NCI-H1105 (cell line): ENCODE measurements at regions not wholly inside any gene's neighbourhood (a gene's known extent, or its start where the extent isn't known, plus 50 kb on each side); places are given as distances from the start of the nearest gene placed in this dataset.

Experiments
- DNase-seq: peaks from one replicate; lab custom pipeline; 2025; lab: John Stamatoyannopoulos, UW

- DNase-seq = no peak
Measured at GRCh38 chr1:43065616-43066399, 106.3 kb downstream of the EBNA1BP2 start.

- DNase-seq = no peak
Measured at GRCh38 chr1:43065191-43065590, 106.5 kb upstream of the SLC2A1 start.

- no peak for DNase-seq
Measured at GRCh38 chr1:43063394-43064219, 104.9 kb upstream of the SLC2A1 start.

- DNase-seq = no peak
Measured at GRCh38 chr1:43062527-43063095, 103.9 kb upstream of the SLC2A1 start.

GRCh38 chr1:43061757-43062156 is 103.1 kb upstream of the SLC2A1 start:
- no peak for DNase-seq

GRCh38 chr1:43059640-43060574 is 101.2 kb upstream of the SLC2A1 start:
- no peak for DNase-seq

DNA sequence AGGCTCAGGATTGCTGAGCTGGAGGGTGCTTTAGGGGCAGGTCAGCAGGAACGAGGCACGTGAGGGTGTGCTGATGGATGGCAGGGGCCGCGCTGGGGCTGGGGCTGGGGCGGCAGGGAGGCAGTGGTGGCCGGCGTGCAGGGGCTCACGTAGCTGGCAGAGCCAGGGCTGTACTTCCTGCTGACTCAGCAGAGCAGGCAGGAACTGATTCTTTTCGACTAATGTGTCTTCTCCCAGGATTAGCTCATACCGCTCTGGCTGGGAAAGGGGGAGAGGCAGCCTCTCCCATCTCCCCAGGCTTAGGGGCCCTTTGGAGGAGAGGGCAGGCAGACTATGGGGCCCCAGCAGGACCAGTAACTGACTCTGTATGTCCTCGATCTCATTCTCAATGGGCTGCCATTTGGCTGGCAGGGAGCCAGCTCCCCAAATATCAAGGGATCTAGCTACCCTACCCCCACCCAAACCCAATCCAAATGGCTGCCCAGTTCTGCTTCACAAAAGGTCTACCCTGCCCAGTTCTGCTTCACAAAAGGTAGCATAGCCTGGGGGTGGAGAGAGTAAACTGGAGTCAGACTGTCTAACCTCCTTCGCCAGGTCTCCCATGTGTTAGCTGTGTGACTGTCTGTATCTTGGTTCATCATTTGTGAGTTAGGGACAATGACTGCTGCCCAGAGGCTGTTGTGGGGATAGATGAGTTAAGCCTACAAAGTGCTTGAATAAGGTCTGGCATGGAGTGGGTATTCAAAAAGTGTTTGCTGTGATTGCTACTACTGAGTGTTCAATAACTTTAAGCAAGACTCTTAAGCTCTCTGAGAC is 100.1 kb upstream of the SLC2A1 start:
- DNase-seq = no peak

DNA sequence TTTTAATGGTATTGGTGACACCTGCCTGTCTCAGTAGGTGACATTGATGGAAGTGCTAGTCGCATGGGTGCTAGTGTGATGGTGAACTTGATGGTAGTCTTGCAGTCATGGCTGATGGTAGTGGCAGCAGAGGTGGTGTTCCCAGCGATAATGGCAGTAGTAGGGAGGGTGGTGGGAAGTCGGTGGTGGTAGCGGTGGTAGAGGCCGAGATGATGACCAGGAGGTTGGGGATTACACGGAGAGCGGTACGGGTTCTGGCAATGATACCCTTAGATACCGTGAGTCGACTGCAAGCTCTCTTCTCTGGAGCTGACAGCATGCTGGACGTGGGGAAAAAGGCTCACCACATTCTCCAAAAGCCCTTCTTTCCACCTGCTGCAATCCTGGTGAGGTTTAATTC is 99.4 kb upstream of the SLC2A1 start:
- DNase-seq = no peak

GRCh38 chr1:43057567-43057966 is 98.9 kb upstream of the SLC2A1 start:
- no peak for DNase-seq

- no peak for DNase-seq
Measured at GRCh38 chr1:43056981-43057391, 98.3 kb upstream of the SLC2A1 start.

DNA sequence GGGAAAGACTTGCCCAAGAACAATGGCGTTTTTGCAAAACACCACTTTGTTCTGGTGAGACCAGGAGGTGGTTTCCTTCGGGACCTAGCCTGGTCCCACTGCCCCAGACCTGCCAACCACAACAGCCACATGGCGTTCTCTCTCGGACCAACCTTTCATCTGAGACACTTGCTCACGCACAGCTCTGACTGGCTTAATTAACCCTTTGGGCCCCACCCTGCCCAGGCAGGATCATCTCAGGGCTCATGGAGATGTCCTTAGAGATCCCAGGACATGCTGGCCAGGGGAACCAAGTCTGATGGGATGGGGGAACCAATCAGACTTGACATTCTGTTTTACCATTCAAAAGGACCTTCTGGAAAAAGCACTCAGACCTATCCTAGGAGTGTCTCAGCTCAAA is 97.8 kb upstream of the SLC2A1 start:
- DNase-seq = no peak

- no peak for DNase-seq
Measured at GRCh38 chr1:43054961-43055360, 96.3 kb upstream of the SLC2A1 start.

DNA sequence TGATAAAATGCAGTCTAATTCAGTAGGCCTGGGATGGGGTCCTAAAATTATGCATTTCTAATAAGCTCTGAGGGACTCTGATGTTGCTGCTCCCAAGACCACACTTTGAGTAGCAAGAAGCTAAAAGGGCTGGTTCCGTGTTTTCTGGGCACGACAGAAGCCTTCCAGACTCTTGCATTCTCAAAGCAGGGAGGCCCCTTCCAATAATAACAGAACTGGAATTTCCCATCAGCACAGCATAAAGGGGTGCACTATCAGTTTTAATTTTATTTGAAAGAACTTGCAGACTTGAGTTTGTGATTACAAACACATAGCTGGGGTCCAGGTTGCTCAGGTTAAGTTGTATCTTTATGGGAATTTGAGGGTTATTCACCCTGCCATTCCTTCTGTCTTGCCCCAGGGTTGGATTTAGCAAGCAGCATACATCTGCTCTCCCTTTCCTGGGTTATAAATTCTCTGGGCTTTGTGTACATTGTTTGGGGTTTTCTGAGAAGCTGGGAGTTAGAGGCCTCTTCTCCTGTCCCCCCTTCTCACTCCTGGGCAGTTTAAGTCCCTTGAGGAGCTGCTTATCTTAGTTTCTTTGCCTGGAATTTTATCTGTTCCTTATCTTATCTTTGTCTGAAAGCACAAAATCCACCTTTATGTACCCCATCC is 94.2 kb upstream of the SLC2A1 start:
- DNase-seq = no peak

DNA sequence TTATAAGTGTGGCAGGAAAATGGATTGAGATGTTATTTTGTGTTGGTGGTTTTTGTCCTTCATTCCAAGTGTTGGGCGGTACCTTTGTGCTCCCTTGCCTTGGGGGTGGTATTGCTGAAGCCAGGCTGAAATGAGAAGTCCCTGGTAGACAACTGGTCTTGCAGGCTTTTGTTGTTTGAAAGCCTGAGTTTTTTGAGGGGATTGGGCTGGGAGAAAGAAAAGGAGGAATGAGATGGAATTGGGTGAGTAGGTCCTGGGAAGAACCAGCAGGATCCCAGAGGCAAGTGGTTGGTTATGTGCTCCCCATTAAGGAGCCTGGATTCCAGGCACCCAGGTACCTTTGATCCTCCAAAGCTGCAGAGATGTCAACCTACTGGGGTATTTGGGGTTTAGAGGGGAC is 93.7 kb upstream of the SLC2A1 start:
- DNase-seq = no peak

DNA sequence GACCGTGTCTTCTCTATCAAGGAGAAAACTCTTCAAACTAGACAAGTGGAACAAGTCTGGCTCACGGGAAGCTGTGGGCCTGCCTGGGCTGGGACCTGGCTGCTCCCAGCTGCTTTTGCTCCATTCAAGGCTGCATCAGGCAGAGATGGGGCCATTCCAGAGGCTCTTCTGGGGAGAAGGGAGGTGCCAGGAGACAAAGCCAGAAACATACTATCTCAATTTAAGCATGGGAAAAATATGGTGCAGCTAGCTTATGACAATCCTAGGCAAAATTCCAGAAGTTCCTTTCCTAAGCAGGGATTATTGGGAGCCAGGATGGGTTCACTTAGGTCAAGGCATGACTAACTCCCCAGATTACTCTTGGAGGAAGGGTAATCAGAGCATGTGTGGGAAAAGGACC is 90.8 kb upstream of the SLC2A1 start:
- no peak for DNase-seq

DNA sequence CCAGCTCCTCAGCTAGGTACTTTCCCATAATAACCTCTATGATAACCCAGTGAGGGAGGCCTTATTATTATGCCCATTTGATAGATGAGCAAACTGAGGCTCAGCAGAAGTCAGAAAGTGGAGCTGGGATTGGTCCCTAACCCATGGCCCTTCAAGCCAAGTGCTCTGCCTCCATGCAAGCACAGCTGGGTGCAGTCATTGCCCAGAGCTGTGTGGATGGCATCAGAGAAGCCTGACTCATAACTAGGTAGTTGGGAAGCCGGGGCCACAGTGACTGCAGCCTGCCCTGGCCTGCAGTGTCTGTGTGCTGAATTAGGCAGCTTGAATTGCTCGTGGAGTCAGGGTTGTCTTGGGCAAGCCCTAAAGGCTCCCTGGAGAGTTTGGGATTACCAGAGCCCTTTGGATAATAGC is 89.9 kb upstream of the SLC2A1 start:
- no peak for DNase-seq

DNA sequence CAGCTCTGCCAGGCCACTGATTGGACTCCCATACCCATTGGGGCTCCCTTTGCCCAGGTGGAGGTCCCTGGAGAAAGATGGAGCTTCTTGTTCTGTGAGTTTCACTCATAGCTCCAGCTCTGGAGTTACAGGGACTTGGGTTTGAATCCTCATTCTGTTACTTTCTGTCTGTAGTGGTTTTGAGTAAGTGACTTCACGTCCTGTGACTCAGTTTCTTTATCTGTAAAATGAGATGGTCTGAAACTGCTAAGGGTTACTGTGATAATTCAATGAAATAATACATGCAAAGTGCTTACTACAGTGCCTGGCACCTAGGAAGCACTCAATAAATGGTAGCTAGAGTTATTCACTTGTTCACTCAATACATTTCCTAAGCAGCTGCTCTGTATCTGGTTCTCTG is 88.5 kb upstream of the SLC2A1 start:
- DNase-seq = no peak

- DNase-seq = no peak
Measured at GRCh38 chr1:43044572-43045361, 86.1 kb upstream of the SLC2A1 start.

- DNase-seq = no peak
Measured at GRCh38 chr1:43043695-43044094, 85.0 kb upstream of the SLC2A1 start.
